GM19193 (cell line): ENCODE measurements at regions not wholly inside any gene's neighbourhood (a gene's known extent, or its start where the extent isn't known, plus 50 kb on each side); places are given as distances from the start of the nearest gene placed in this dataset.

ENCODE experiments used
- POLR2A ChIP-seq: IDR thresholded peaks from 4 replicates; pipeline ENCODE4 v1.6.1; 2011; ENCODE audit not compliant: insufficient read depth, insufficient read length; ENCODE audit errors: extremely low read depth

DNA sequence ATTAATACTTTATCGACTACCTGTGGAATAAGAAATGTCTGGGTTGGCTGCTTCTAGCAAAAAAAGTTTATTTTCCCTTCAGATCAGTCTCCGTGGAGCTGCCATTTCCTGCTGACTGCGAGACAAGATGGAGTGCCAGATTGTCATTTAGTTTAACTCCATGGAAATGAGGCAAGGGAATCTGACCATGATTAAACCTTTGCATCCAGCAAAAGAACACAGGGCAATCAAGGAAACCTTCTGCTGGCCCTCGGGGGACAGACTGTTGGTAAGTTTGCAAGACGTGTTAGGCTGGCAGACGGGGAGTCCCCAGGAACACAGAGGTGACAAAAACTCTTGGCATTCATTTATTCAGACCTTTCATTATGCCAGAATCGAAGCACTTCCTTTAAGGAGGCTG lies 52.2 kb upstream of the SPACA1 start:
- TF ChIP-seq POLR2A: no peak

DNA sequence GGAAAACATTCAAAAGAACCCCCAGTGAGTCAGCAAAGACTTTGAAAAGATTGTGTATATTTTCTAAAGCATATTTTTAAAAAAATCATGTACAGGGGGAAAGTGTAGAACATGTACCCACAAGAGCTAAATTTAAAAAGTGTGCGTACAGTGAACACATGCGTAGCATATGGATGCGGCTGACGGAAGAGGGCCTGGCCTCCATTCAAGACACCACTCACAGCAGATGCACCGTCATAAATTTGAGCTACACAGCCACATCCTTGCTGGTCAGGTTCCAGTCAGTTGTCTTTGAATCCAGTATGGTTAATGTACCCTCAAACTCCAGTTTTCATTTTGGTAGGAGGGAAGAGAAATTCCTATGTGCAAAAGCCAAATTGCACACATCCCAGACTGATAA lies 54.3 kb upstream of the SPACA1 start:
- no peak for TF ChIP-seq POLR2A

DNA sequence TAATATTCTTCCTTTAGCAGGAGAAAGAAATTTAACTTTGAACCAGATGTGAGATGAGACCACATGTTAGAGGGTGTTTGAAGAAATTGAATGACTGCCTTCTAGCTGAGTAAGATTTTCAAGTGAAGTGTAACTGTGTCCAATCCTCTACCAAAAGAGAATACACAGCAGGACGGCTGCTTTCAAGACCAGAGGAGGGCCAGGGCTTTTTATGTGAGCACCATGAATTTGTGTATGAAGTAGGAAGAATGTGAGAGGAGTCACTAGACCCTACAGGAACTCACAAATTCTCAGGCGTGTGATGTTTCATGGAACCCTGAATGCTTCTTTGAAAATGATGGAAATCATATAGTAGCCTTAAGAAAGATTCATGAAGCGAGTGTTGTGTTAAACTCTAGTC lies 56.8 kb upstream of the SPACA1 start:
- TF ChIP-seq POLR2A: no peak

DNA sequence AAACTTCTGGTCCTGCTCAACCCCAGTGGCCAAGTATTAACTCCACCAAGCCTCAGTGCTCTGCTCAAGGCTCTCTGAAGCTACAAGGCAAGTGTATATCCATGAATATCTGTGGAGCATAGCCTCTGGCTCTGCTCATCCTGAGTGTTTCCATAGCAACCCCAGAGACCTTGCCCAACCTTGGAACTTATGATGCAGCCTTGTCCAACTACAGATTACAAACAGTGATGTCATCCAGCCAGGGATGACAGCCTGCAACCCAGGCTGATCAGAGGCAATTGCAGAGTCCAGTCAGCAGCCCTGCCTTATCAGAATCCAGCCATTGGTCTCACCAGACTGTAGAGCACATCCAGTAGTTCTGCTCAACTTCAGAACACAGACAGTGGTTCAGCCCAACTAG lies 65.5 kb upstream of the SPACA1 start:
- no peak for TF ChIP-seq POLR2A

DNA sequence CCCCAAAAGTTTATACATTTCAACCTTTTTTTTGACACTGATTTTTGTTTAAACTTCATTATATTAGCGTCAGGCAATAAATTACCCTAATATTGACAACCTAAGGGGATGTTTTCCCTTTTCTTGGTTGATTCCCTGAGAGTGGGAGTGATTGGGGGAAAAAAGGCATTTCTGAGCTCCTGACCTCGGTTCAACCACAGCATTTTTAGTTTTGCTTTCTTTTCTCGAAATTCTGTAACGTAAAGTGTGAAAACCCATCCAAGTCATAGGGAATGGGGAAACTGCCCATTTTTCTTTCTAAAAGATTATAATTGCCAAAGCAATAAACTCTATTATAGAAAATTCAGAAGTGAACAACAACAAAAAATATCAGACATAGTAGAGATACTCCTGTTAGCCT lies 67.9 kb upstream of the SPACA1 start:
- no peak for TF ChIP-seq POLR2A

DNA sequence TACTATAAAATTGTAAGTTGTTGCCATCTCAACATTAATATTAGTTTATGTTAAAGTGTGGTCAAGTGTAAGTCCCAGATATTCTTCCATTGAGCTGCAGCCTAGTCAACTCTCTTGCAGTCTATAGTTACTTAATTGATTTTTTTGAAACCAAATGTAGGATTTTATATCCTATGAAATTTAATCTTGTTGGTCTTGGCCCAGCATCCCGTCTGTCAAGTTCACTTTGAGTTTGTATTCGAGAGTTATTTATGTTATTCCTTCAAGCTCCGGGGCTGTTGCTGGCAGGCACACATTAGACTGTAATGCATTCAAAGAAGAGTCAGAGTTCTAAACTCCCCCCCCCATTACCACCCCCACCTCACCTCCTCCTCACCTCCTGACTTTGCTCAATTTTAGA lies 71.0 kb upstream of the SPACA1 start:
- TF ChIP-seq POLR2A: no peak

DNA sequence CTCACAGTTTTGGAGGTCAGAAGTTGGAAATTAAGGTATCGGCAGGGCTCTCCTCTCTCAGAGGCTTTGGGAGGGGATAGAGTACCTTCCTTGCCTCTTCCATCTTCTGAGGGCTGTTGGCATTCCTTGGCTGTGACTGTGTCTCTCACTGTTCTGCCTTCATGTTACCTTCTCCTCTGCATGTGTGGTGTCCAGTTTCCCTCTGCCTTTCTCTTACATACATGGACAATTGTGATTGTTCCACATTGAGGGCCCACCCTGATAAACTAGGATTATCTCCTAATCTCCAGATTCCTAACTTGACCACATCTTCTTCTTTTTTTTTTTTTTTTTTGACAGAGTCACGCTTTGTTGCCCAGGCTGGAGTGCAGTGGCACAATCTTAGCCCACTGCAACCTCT lies 72.1 kb upstream of the SPACA1 start:
- TF ChIP-seq POLR2A: no peak

DNA sequence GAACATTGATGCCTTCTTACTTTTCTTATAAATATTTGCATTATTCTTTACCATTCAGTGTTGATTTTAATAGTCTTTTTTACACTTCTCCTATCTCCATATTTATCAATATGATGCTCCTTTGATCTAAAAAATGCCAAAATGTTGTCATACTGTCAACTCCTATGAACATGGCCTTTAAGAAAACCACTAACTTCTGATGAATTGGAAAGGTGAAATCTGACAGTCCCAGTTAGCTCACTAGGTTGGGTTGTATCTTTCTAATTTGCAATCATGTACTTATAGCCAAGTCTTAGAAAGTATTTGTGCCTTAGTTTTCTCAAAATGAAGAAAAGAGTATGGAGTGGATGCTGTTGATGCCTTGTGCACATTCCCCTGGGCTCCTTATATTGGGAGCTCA lies 75.4 kb upstream of the SPACA1 start:
- TF ChIP-seq POLR2A: no peak

DNA sequence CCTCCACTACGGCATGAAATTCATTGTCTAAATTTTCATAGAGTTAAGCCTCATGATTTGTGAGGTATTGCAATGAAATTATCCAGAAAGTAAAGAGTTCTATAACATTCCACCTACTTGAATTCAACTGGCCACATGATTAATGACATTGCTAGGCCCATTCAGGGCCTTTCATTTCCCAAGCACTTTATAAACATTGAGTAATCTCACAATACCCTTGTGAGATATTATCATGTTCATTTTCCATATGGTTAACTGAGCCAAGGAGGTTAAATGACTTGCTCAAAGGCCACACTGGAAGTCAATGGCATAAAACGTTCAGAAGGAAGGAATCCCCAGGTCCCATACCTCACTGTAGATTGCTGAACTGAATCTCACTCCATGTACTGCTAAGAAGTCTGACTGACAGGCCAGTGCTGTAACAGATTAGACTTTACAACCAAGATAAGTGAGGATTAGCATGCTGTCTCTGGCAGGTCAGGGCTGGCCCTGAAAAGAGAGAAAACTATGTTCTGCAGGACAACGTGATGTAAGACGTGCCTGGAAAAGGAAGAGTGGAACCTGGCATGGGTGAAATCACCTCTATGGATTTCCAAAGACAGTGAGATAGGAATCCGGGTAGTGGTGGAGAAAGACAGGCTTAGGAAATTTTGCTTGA lies 75.9 kb upstream of the SPACA1 start:
- TF ChIP-seq POLR2A: no peak

DNA sequence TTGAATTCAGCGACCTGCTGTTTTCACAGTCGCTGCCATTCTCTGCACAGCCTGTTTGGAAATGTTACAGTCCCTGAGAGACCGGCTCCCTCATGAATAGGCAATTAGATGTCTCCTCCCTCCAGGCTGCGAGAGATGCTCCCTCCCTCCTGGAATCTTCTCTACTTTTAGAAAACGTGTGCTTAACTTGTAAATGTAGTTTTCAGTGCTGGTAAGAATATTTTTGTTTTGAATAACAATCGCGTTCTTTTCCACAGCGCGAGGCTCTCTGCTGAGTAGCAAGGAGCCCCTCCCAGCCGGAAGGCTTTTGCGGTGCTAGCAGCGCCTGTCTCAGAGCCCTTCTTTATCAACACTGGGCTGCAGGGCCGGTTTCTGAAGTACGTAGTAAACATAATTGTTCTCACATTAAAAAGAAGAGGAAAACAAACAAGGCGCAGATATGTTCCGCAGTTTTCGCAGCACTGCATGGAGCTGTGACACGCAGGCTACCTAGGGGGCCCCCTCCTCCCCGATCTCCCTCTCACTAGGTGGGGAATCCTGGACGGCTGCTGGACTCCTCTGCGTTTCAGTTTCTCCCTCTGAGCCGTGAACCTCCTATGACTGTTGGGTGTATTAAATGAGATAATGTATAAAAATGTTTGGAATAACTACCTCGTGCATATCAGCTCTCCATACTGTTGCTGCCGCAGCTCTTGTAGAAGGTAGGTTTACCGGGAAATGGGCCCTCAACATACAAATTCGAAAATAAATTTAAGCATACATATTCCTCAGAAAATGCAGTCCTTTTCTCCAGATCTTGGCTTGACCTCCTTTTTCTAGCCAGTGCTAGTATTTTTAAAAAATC lies 79.0 kb upstream of the SPACA1 start:
- no peak for TF ChIP-seq POLR2A

DNA sequence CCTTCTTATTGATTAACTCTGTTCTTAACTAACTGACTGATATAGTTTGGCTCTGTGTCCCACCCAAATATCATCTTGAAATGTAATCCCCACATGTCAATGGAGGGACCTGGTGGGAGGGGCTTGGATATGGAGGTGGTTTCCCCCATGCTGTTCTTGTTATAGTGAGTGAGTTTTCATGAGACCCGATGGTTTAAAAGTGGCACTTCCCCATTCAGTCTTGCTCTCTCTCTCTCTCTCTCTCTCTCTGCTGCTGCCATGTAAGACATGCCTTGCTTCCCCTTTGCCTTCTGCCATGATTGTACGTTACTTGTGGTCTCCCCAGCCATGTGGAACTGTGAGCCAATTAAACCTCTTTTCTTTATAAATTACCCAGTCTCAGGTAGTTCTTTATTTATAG lies 81.8 kb upstream of the SPACA1 start:
- TF ChIP-seq POLR2A: no peak

DNA sequence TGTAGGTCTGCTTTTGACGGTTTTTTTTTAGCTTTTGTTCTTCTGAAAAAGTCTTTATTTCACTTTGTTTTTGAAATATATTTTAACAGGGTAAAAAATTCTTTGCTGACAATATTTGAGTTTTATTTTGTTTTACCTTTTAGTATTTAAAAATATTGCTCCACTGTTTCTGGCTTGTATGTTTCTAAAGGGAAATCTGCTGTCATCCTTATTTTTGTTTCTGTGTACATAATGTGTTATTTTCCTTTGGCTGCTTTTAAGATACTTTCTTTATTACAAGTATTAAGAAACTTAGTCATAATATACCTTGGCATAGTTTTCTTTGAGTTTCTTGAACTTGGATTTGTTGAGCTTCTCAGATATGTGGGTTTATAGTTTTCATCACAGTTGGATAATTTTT lies 88.6 kb upstream of the SPACA1 start:
- TF ChIP-seq POLR2A: no peak

DNA sequence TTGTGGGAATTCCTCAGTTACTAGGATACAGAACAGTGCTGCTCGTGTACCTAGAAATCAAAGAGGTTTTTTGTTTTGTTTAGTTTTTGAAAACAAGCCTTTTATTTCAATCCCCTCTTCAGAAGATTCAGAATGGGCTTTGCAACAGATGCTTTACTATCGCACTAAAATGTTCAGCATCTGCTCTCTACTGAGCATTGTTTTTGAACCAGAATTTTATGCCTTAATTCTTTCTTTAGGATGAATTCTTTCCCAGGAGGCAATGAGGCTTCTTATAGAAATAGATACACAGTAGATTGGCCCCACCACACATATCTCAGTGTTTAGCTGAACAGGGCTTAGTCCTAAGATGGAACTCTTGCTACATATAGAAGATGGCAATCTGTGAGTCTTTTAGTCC lies 95.9 kb upstream of the SPACA1 start:
- TF ChIP-seq POLR2A: no peak

DNA sequence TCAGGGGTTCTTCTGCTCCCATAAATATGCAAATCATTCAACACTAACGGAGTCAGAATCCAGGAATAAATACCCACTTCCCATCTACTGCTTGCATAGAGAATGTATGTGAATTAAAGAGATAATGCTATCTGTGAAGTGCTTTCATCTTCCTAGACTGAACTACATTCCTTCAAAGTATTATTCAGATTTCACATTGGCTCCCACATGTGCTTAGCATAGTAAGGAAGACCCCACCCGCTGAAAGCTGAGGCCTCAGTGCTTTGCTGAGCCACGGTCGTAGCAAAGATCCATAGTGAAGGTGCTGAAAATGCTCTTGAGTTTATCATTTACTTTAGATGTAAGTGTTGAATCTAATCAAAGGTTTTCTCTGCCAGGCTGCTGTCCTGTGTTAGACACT lies 97.0 kb upstream of the SPACA1 start:
- TF ChIP-seq POLR2A: no peak

DNA sequence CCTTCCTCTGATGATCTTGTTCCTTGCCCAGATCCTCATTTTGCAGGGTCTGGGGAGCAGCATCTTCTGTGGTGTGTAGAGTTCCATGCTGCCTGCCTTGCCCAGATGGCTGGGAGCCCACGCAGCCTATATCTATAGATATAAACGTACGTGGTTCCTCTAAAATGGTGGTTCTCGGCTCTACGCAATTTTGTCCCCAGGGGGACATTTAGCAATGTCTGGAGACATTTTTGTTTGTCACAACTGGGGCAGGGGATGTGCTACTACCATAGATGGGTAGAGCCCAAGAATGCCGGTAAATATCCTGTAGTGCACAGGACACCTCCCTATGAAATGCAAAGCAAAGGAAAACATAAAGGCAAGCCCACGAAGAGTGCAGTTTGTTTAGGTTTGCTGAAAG lies 98.4 kb upstream of the SPACA1 start:
- no peak for TF ChIP-seq POLR2A

DNA sequence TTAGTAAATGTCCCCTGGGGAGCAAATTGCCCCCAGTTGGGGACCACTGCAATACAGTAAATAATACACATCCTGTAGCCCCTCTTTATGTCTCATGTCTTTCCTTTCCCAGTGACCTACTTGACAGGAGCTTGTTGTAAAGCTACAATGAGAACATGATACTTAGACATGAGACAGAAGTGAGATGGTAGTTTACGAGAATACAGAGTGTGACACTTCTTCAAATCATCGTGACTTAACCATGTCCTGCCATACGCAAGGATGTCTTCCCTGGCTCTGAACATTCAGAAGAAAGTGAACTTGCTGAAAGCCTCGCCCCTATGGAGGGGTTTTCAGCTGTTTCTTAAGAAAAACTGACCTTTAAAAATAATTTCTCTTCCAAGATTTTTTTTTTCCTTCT lies 101.0 kb upstream of the SPACA1 start:
- TF ChIP-seq POLR2A: no peak

DNA sequence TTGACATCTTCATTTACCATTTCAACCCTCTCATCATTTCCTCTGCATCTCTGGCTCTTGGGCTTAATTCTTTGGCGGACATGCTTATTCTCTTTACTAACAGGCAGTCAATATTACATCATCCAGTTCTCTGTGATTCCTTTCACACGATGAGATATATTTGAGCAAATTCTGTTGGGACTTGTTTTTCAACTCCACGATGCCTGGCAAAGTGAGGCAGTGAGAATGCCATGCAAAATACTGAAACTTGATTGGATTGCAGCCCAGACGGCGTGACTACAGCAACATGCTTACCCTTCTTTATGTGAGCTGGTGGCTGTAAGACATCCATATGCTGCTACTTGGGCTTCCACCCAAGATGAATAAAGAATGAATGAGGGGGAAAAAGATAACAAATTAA lies 101.7 kb upstream of the SPACA1 start:
- no peak for TF ChIP-seq POLR2A

DNA sequence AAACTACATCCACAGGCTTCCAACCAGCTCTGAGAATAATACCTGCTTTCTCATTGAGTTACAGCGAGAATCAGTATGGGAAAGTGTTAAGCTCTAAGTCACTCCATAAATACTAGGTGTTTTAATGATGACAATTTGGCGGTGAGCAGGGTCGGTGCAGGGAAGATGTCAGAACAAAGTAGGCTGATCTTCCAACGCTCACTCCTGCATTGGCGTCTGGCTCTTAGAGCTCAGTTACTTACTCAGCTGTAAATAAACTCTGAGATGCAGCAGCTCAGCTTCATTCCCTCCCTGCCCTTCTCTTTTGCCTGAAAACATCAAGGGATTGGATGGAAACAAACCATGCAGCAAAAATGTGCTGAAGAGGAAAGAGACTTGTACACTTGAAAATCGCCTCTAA lies 102.5 kb upstream of the SPACA1 start:
- no peak for TF ChIP-seq POLR2A

DNA sequence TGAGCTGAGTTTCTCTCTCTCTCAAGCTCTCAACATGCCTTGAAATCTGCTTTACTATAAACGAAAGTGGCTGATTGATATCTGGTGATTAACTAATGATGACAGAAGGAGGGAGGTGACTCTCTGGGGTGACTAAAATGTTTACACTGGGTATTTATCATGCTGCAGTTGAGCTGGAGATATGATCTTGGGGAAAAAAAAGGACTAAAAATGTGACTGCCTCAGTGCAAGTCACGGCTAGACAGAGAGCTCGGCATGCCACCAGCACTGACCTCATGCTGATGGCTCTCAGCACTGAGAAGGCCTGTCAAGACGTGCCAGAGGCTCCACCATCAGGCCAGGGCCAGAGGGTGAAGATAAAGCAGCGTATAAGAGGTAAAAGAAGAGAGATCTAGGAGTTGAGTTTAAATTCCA lies 103.1 kb upstream of the SPACA1 start:
- no peak for TF ChIP-seq POLR2A
